HEK293 (cell line): ENCODE measurements at regions not wholly inside any gene's neighbourhood (a gene's known extent, or its start where the extent isn't known, plus 50 kb on each side); places are given as distances from the start of the nearest gene placed in this dataset.

Experiments used
- CTCF ChIA-PET: fragments of 350-600 bp; formaldehyde crosslinking; extraction: SDS; loops from one replicate; lab custom pipeline; 2021; ENCODE audit warnings: antibody characterized with exemption; lab: Yijun Ruan, JAX
- POLR2A ChIA-PET: fragments of 300-600 bp; formaldehyde crosslinking; extraction: SDS; loops from one replicate; lab custom pipeline; 2020; ENCODE audit warnings: antibody characterized with exemption, inconsistent platforms; lab: Yijun Ruan, JAX
- H3K27ac ChIP-seq: fragments of 200-500 bp; sonication (Bioruptor generic); 2 replicates; pipeline ENCODE4 v1.5.1; 2014; ENCODE audit warnings: low read depth, low read length, control low read depth, inconsistent platforms; ENCODE audit errors: extremely low read depth
- H3K36me3 ChIP-seq, 2 experiments: fragments of 200-500 bp in 1 of 2; sonication (Bioruptor generic) in 1 of 2; 1 replicate in 1 of 2; 2 replicates in 1 of 2; pipeline ENCODE4 v1.5.1; 2014 to 2017; ENCODE audit warnings: inconsistent platforms in 2 of 2, low read length in 2 of 2; ENCODE audit not compliant: control insufficient read depth in 2 of 2, insufficient read depth in 1 of 2
- H3K4me1 ChIP-seq: fragments of 200-500 bp; sonication (Bioruptor generic); 2 replicates; pipeline ENCODE4 v1.5.1; 2014; ENCODE audit warnings: mild to moderate bottlenecking, low read length, inconsistent platforms; ENCODE audit not compliant: control insufficient read depth, insufficient read depth
- H3K4me3 ChIP-seq: 2 replicates; pipeline ENCODE4 v1.5.1; 2011; ENCODE audit warnings: low read depth, mild to moderate bottlenecking, control low read depth, low read length, moderate library complexity
- H3K9me3 ChIP-seq: fragments of 200-500 bp; sonication (Bioruptor generic); 2 replicates; pipeline ENCODE4 v1.5.1; 2014; ENCODE audit warnings: low read depth, low read length, inconsistent platforms; ENCODE audit not compliant: control insufficient read depth, insufficient read depth
- AEBP2 ChIP-seq: fragments of 450-650 bp; formaldehyde crosslinking; IDR thresholded peaks from 2 replicates; pipeline ENCODE4 v1.5.1; 2016; ENCODE audit warnings: missing biosample characterization, missing genetic modification characterization, borderline replicate concordance
- GFI1B ChIP-seq: fragments of 450-650 bp; formaldehyde crosslinking; IDR thresholded peaks from 2 replicates; pipeline ENCODE4 v1.5.1; 2016; ENCODE audit warnings: missing biosample characterization, missing genetic modification characterization
- HIC1 ChIP-seq: fragments of 450-650 bp; formaldehyde crosslinking; IDR thresholded peaks from 2 replicates; pipeline ENCODE4 v1.5.1; 2016; ENCODE audit warnings: missing biosample characterization, missing genetic modification characterization
- INSM2 ChIP-seq: fragments of 450-650 bp; formaldehyde crosslinking; IDR thresholded peaks from 2 replicates; pipeline ENCODE4 v1.5.1; 2016; ENCODE audit warnings: missing biosample characterization, missing genetic modification characterization
- KLF16 ChIP-seq: fragments of 450-650 bp; formaldehyde crosslinking; IDR thresholded peaks from 2 replicates; pipeline ENCODE4 v1.5.1; 2017; ENCODE audit warnings: missing biosample characterization, missing genetic modification characterization
- KLF8 ChIP-seq: fragments of 450-650 bp; formaldehyde crosslinking; IDR thresholded peaks from 2 replicates; pipeline ENCODE4 v1.5.1; 2016; ENCODE audit warnings: missing biosample characterization, missing genetic modification characterization
- MYNN ChIP-seq: fragments of 450-650 bp; formaldehyde crosslinking; IDR thresholded peaks from 2 replicates; pipeline ENCODE4 v1.5.1; 2016; ENCODE audit warnings: missing biosample characterization, missing genetic modification characterization, borderline replicate concordance
- PRDM1 ChIP-seq: fragments of 450-650 bp; formaldehyde crosslinking; IDR thresholded peaks from 2 replicates; pipeline ENCODE4; 2016; ENCODE audit warnings: missing biosample characterization, missing genetic modification characterization
- RBAK ChIP-seq: fragments of 450-650 bp; formaldehyde crosslinking; IDR thresholded peaks from 2 replicates; pipeline ENCODE4 v1.5.1; 2016; ENCODE audit warnings: missing biosample characterization, missing genetic modification characterization
- ZBTB49 ChIP-seq: fragments of 450-650 bp; formaldehyde crosslinking; IDR thresholded peaks from 2 replicates; pipeline ENCODE4 v1.5.1; 2016; ENCODE audit warnings: missing biosample characterization, missing genetic modification characterization, low read depth
- ZFHX2 ChIP-seq: fragments of 450-650 bp; formaldehyde crosslinking; conservative IDR thresholded peaks from 2 replicates; pipeline ENCODE4 v1.5.1; 2016; ENCODE audit warnings: missing biosample characterization, missing genetic modification characterization
- ZNF138 ChIP-seq: fragments of 450-650 bp; formaldehyde crosslinking; IDR thresholded peaks from 2 replicates; pipeline ENCODE4 v1.5.1; 2016; ENCODE audit warnings: missing biosample characterization, missing genetic modification characterization, borderline replicate concordance
- ZNF174 ChIP-seq: fragments of 450-650 bp; formaldehyde crosslinking; IDR thresholded peaks from 2 replicates; pipeline ENCODE4 v1.5.0; 2017; ENCODE audit warnings: missing biosample characterization, mild to moderate bottlenecking, missing genetic modification characterization
- ZNF221 ChIP-seq: fragments of 450-650 bp; formaldehyde crosslinking; IDR thresholded peaks from 2 replicates; pipeline ENCODE4 v1.5.1; 2017; ENCODE audit warnings: missing biosample characterization, missing genetic modification characterization, borderline replicate concordance
- ZNF449 ChIP-seq: fragments of 450-650 bp; formaldehyde crosslinking; IDR thresholded peaks from 2 replicates; pipeline ENCODE4 v1.5.1; 2017; ENCODE audit warnings: missing biosample characterization, mild to moderate bottlenecking, missing genetic modification characterization, moderate library complexity
- ZNF610 ChIP-seq: fragments of 450-650 bp; formaldehyde crosslinking; IDR thresholded peaks from 2 replicates; pipeline ENCODE4 v1.5.1; 2016; ENCODE audit warnings: missing biosample characterization, missing genetic modification characterization, borderline replicate concordance
- ZNF660 ChIP-seq: fragments of 450-650 bp; IDR thresholded peaks from 2 replicates; pipeline ENCODE4 v1.5.1; 2018; ENCODE audit warnings: missing biosample characterization, mild to moderate bottlenecking, missing genetic modification characterization
- ZNF704 ChIP-seq: fragments of 450-650 bp; formaldehyde crosslinking; IDR thresholded peaks from 2 replicates; pipeline ENCODE4 v1.5.1; 2016; ENCODE audit warnings: missing biosample characterization, missing genetic modification characterization
- ZNF747 ChIP-seq: fragments of 450-650 bp; formaldehyde crosslinking; IDR thresholded peaks from 2 replicates; pipeline ENCODE4 v1.5.1; 2016; ENCODE audit warnings: missing biosample characterization, missing genetic modification characterization
- ZNF768 ChIP-seq: fragments of 450-650 bp; formaldehyde crosslinking; IDR thresholded peaks from 2 replicates; pipeline ENCODE4 v1.5.1; 2018; ENCODE audit warnings: missing biosample characterization, mild to moderate bottlenecking, missing genetic modification characterization
- ZNF792 ChIP-seq: fragments of 450-650 bp; formaldehyde crosslinking; IDR thresholded peaks from 2 replicates; pipeline ENCODE4 v1.5.1; 2016; ENCODE audit warnings: missing biosample characterization, missing genetic modification characterization

GRCh38 chr7:25529320-25529719 lies 301.0 kb upstream of the NPVF start (continued):
- TF ChIP-seq AEBP2: no peak
- TF ChIP-seq, all 188 proteins: peak for 0

- 0 out of 2 replicates have a peak, but pooled peaks cover 4% of the 10 kb centered on the region for H3K4me1 ChIP-seq
- CTCF ChIA-PET: no interaction called here
- POLR2A ChIA-PET: no interaction called here
- H3K4me3 ChIP-seq: no peak overlapping the region
- H3K36me3 ChIP-seq: no peaks in the 10 kb centered on the region
- TF ChIP-seq ZNF747 (no peak), MYNN (tag by site-specific recombination) (no peak), ZNF138 (tag by site-specific recombination) (no peak), ZNF660 (tag by site-specific recombination) (no peak), KLF8 (tag by site-specific recombination) (no peak), INSM2 (tag by site-specific recombination) (no peak), ZBTB49 (tag by site-specific recombination) (no peak)
- H3K9me3 ChIP-seq: no peaks in the 10 kb centered on the region
- no peak overlapping the region for H3K27ac ChIP-seq
Observed at GRCh38 chr7:25536851-25537250, 308.6 kb upstream of the NPVF start.

- H3K36me3 ChIP-seq: no peaks in the 10 kb centered on the region
- no peaks in the 10 kb centered on the region for H3K9me3 ChIP-seq
- 0 out of 2 replicates have a peak, but pooled peaks cover 4% of the 10 kb centered on the region for H3K4me1 ChIP-seq
- ChIA-PET POLR2A (no interaction called here), CTCF (no interaction called here)
- no peak overlapping the region for H3K4me3 ChIP-seq
- no peak overlapping the region for H3K27ac ChIP-seq
- TF ChIP-seq ZNF610 (tag by site-specific recombination): no peak
- TF ChIP-seq ZNF174 (tag by site-specific recombination): no peak
- no peak for TF ChIP-seq ZNF792 (tag by site-specific recombination)
- no peak for TF ChIP-seq KLF16 (tag by site-specific recombination)
- TF ChIP-seq ZNF704 (tag by site-specific recombination): no peak
- no peak for TF ChIP-seq PRDM1 (tag by site-specific recombination)
- TF ChIP-seq RBAK: no peak
- TF ChIP-seq GFI1B: no peak
- no peak for TF ChIP-seq HIC1 (tag by site-specific recombination)
- no peak for TF ChIP-seq ZNF768 (tag by site-specific recombination)
- TF ChIP-seq ZNF660 (tag by site-specific recombination): no peak
- TF ChIP-seq ZNF221 (tag by site-specific recombination): no peak
- no peak for TF ChIP-seq ZNF449 (tag by site-specific recombination)
- TF ChIP-seq ZFHX2 (tag by site-specific recombination): no peak
Observed at GRCh38 chr7:25537662-25538375, 309.5 kb upstream of the NPVF start.
